Transverse colon (tissue), 4 donors: ENCODE measurements at regions not wholly inside any gene's neighbourhood (a gene's known extent, or its start where the extent isn't known, plus 50 kb on each side); places are given as distances from the start of the nearest gene placed in this dataset.

Experiments
- CTCF ChIP-seq, 5 experiments: fragments of 200-600 bp in 3 of 5; fragments of 450-650 bp in 2 of 5; sonication (generic) in 3 of 5; IDR thresholded peaks; 1 replicate in 2 of 5; 2 replicates in 3 of 5; pipeline ENCODE4 v1.5.1; 2016 to 2017; ENCODE audit warnings: antibody characterized with exemption in 5 of 5, inconsistent platforms in 3 of 5, mild to moderate bottlenecking in 2 of 5, moderate library complexity in 1 of 5
- EP300 ChIP-seq: sonication (generic); formaldehyde crosslinking; IDR thresholded peaks from one replicate; pipeline ENCODE4 v1.6.1; 2017; ENCODE audit warnings: antibody characterized with exemption, low read depth
- POLR2A ChIP-seq: fragments of 450-650 bp; IDR thresholded peaks from one replicate; pipeline ENCODE4 v1.6.1; 2016; ENCODE audit warnings: antibody characterized with exemption, mild to moderate bottlenecking, moderate library complexity
- POLR2AphosphoS5 ChIP-seq, 3 donors: sonication (generic); formaldehyde crosslinking; IDR thresholded peaks; one replicate each; pipeline ENCODE4 v1.6.1; 2016; ENCODE audit warnings: antibody characterized with exemption in 3 of 3

GRCh38 chr5:145683431-145683830 lies 151.7 kb downstream of the PRELID2 start:
- no peak for TF ChIP-seq CTCF (IDR thresholded peaks at IDR 0.05)
- TF ChIP-seq POLR2AphosphoS5 (IDR thresholded peaks at IDR 0.05), result no peak
- TF ChIP-seq POLR2A, result no peak
- TF ChIP-seq EP300, result no peak
